Esophagus squamous epithelium (tissue), 5 donors: ENCODE measurements at regions not wholly inside any gene's neighbourhood (a gene's known extent, or its start where the extent isn't known, plus 50 kb on each side); places are given as distances from the start of the nearest gene placed in this dataset.

Experiments used
- DNase-seq: peaks from one replicate; lab custom pipeline; 2025; lab: John Stamatoyannopoulos, UW
- H3K27ac ChIP-seq, 4 donors: fragments of 200-600 bp; sonication (generic); one replicate each; pipeline ENCODE4 v1.5.1; 2016 to 2019; ENCODE audit warnings: mild to moderate bottlenecking in 1 of 4
- H3K27me3 ChIP-seq, 4 donors: fragments of 200-600 bp; sonication (generic); 1 replicate in 3 of 4; 2 replicates in 1 of 4; pipeline versions ENCODE4 v1.5.1 to v1.6.0; 2017 to 2021; ENCODE audit warnings: antibody characterized with exemption in 1 of 4
- H3K36me3 ChIP-seq, 3 donors: fragments of 200-600 bp; sonication (generic); one replicate each; pipeline ENCODE4 v1.5.1; 2016 to 2019
- H3K4me1 ChIP-seq, 3 donors: fragments of 200-600 bp; sonication (generic); one replicate each; pipeline ENCODE4 v1.5.1; 2017 to 2019
- H3K4me3 ChIP-seq, 4 donors: fragments of 200-600 bp; sonication (generic); 1 replicate in 3 of 4; 2 replicates in 1 of 4; pipeline ENCODE4 v1.5.1; 2016 to 2019; ENCODE audit warnings: mild to moderate bottlenecking in 2 of 4, moderate library complexity in 1 of 4
- H3K9me3 ChIP-seq, 3 donors: fragments of 200-600 bp; sonication (generic); one replicate each; pipeline ENCODE4 v1.5.1; 2016 to 2019
- POLR2A ChIP-seq, 4 donors: fragments of 450-650 bp; IDR thresholded peaks; one replicate each; pipeline ENCODE4 v1.6.1; 2017; ENCODE audit warnings: antibody characterized with exemption in 4 of 4, mild to moderate bottlenecking in 4 of 4, moderate library complexity in 3 of 4
- WGBS, 2 donors: methylation state at CpG; one replicate each; pipeline ENCODE4 v1.1.5; 2018; 5-methylcytosine and 5-hydroxymethylcytosine counted together
- intact Hi-C: fragments of 100-400 bp; cut with DNase I; formaldehyde crosslinking; loops from one replicate; pipeline ENCODE4 v1.15.0; 2022
- TF ChIP-seq, protein P1 (sequence below), 6 experiments: fragments of 450-650 bp in 4 of 6; fragments of 200-600 bp in 2 of 6; sonication (generic) in 2 of 6; IDR thresholded peaks; one replicate each; pipeline ENCODE4 v1.5.1; 2016 to 2019; ENCODE audit warnings: antibody characterized with exemption in 6 of 6, mild to moderate bottlenecking in 4 of 6, moderate library complexity in 4 of 6
- donor health status: DM: yes; HTN: yes; CAD: no.

DNA sequence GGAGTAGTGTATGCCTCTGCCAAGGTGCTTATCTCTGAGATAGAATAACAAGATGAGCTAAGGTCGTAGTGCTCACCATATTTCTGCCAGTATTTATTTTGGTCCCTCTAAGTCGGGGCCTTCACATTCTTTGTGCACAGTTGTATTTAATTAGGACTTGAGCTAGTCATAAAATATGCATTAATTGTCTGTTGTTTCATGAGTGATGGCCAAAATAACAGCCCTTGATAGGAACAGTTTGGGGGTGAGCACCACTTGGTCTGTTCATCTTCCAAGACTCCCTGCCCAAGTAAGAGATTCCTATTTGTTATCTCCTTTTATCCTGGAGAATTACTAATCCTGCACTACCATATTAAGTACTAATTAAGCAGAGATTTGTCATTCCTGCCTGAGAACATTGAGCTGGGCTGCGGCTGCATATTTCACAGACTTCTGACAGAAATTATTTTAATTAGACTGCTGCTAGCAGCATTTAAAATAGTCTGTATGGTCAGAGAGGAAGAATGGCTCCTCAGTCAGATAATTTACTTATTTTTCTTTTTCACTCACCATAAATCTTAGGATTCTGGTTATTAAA, 435.1 kb downstream of the MTX2 start:
- no peak overlapping the region for H3K4me3 ChIP-seq
- no peak overlapping the region for H3K27ac ChIP-seq
- H3K27me3 ChIP-seq: no peaks in the 10 kb centered on the region
- H3K9me3 ChIP-seq: no peaks in the 10 kb centered on the region
- intact Hi-C loops: no loop called here
- WGBS, 2 donors: 28 to 56% methylated on average over 3 of the region's 3 CpGs
- H3K36me3 ChIP-seq: no peaks in the 10 kb centered on the region
- no peak for DNase-seq
- H3K4me1 ChIP-seq: no peaks in the 10 kb centered on the region
- no peak for TF ChIP-seq POLR2A (IDR thresholded peaks at IDR 0.05)
- TF ChIP-seq, protein P1, sequence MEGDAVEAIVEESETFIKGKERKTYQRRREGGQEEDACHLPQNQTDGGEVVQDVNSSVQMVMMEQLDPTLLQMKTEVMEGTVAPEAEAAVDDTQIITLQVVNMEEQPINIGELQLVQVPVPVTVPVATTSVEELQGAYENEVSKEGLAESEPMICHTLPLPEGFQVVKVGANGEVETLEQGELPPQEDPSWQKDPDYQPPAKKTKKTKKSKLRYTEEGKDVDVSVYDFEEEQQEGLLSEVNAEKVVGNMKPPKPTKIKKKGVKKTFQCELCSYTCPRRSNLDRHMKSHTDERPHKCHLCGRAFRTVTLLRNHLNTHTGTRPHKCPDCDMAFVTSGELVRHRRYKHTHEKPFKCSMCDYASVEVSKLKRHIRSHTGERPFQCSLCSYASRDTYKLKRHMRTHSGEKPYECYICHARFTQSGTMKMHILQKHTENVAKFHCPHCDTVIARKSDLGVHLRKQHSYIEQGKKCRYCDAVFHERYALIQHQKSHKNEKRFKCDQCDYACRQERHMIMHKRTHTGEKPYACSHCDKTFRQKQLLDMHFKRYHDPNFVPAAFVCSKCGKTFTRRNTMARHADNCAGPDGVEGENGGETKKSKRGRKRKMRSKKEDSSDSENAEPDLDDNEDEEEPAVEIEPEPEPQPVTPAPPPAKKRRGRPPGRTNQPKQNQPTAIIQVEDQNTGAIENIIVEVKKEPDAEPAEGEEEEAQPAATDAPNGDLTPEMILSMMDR (IDR thresholded peaks at IDR 0.05): no peak

DNA sequence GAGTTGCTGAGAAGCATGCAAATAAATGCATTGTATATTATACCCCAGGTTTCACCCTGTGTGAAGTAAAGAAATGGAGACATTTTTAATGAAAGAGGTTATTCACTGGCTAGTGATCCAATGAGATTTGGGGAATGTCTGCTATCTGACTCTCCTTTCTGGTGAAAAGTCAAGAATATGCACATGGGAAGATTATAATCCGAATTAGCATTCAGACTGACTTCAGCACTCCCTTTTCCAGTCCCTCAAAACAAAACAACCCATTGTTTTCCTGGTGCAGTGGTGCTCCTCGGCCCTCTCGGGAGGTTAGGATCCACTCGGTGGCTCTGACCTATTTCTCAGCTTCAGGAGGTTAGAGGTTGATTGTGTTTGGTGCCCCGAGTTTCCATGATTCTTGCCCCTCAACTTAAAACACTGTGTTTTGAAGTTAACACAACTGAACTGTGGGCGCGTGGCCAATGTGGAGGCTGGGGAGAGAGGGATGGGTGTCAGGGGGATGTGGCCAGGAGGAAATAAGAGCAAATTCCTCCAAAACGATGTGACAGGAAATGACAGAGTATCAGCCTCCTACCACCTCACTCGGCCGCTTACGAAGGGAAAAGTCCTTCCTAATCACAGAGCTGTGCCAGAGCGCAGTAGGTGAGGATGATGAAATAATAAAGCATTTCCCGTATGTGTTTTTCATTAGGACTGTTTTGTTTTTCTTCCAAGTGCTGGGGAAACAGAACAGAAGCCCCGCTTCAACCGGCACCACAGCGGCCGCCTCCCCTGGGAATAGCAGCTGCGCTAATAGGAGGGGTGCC, 440.1 kb downstream of the MTX2 start:
- H3K27ac ChIP-seq: peak overlapping the region in 3 of 4 donors; percentile 11 to 67 (median 25)
- 61 to 78% methylated on average over 18 of the region's 18 CpGs for WGBS, 2 donors
- no peaks in the 10 kb centered on the region for H3K4me1 ChIP-seq
- H3K9me3 ChIP-seq: no peaks in the 10 kb centered on the region
- no peaks in the 10 kb centered on the region for H3K36me3 ChIP-seq
- no peak for TF ChIP-seq POLR2A (IDR thresholded peaks at IDR 0.05)
- TF ChIP-seq, protein P1 (IDR thresholded peaks at IDR 0.05): no peak
- no peak overlapping the region for H3K4me3 ChIP-seq
- no peak for DNase-seq
- peaks cover 0 to 4% (median 0%) of the 10 kb centered on the region in 4 donors for H3K27me3 ChIP-seq
- intact Hi-C loops: no loop called here

DNA sequence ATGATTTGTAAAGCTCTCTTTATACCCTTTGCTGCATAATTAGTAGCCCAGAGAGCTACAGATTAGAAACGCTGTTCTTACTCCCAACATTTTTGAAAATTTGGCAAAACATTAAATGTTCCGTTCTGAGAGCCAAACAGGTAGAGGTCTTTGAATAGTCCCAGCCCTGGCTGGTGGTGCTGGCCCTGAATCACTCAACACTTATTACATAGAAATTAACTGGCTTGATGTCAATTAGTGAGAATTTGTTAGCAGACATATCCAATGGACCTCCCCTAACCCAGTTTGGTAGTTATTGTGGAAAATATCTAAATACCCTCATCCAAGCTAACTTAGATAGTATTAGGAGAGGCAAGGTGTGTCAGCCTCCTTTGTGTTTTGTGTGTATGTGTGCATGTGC, 440.7 kb downstream of the MTX2 start:
- no peak for DNase-seq
- Histone ChIP-seq H3K36me3 (no peaks in the 10 kb centered on the region), H3K27me3 (peaks cover 0 to 5% (median 0%) of the 10 kb centered on the region in 4 donors), H3K27ac (peak overlapping the region in 3 of 4 donors; percentile 11 to 67 (median 25)), H3K4me1 (no peaks in the 10 kb centered on the region), H3K4me3 (no peak overlapping the region), H3K9me3 (no peaks in the 10 kb centered on the region)
- WGBS, 2 donors: 62 to 79% methylated on average over 2 of the region's 2 CpGs
- intact Hi-C loops: no loop called here
- TF ChIP-seq, protein P1 (IDR thresholded peaks at IDR 0.05): no peak
- TF ChIP-seq POLR2A (IDR thresholded peaks at IDR 0.05): no peak

DNA sequence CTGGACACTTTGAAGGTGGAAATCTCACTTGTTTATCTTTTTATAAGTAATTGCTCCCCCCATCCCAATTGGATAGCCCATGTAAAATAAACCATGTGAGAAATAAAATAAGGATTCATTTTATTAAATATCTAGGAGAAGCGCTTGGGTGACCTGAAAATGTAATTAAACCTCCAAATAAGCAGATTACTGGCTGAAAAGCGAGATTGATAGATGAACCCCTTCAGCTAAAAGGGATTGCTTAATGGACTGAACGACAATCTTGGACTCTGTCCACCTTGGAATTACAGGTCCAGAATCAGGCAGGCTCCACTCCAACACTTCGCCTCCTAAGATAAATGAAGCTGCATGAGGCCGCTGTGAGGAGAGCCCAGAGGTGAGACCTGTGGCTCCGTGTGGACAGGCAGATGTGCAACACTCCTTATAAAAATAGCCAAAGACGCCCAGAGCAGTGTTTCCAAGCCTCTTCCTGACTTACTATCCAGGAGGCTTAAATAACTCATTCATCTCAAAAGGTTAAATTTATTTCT, 441.5 kb downstream of the MTX2 start:
- no peaks in the 10 kb centered on the region for H3K9me3 ChIP-seq
- 48 to 55% methylated on average over 6 to 7 of the region's 7 CpGs for WGBS, 2 donors
- peak overlapping the region in 1 of 4 donors; percentile 11 for H3K27ac ChIP-seq
- intact Hi-C loops: no loop called here
- no peak overlapping the region for H3K4me3 ChIP-seq
- no peak for DNase-seq
- no peak for TF ChIP-seq POLR2A (IDR thresholded peaks at IDR 0.05)
- TF ChIP-seq, protein P1 (IDR thresholded peaks at IDR 0.05): no peak
- H3K27me3 ChIP-seq: peaks cover 0 to 5% (median 0%) of the 10 kb centered on the region in 4 donors
- H3K4me1 ChIP-seq: no peaks in the 10 kb centered on the region
- no peaks in the 10 kb centered on the region for H3K36me3 ChIP-seq
